Erythroblast (primary cell): ENCODE measurements at regions not wholly inside any gene's neighbourhood (a gene's known extent, or its start where the extent isn't known, plus 50 kb on each side); places are given as distances from the start of the nearest gene placed in this dataset.
"Not testable (repeated sequence)": the region's sequence is repeated elsewhere in the genome, so short reads cannot be mapped to it uniquely, and the experiment has no call there.

Experiments used
- DNase-seq, 2 experiments: peaks; one replicate each; lab custom pipeline; 2025; lab: John Stamatoyannopoulos, UW
- GATA1 ChIP-seq: IDR thresholded peaks from 2 replicates; pipeline ENCODE4 v1.6.1; 2011; ENCODE audit warnings: low read depth, mild to moderate bottlenecking, control low read depth, low read length, moderate library complexity
- POLR2A ChIP-seq: IDR thresholded peaks from 2 replicates; pipeline ENCODE4 v1.6.1; 2011; ENCODE audit warnings: mild to moderate bottlenecking, low read length

DNA sequence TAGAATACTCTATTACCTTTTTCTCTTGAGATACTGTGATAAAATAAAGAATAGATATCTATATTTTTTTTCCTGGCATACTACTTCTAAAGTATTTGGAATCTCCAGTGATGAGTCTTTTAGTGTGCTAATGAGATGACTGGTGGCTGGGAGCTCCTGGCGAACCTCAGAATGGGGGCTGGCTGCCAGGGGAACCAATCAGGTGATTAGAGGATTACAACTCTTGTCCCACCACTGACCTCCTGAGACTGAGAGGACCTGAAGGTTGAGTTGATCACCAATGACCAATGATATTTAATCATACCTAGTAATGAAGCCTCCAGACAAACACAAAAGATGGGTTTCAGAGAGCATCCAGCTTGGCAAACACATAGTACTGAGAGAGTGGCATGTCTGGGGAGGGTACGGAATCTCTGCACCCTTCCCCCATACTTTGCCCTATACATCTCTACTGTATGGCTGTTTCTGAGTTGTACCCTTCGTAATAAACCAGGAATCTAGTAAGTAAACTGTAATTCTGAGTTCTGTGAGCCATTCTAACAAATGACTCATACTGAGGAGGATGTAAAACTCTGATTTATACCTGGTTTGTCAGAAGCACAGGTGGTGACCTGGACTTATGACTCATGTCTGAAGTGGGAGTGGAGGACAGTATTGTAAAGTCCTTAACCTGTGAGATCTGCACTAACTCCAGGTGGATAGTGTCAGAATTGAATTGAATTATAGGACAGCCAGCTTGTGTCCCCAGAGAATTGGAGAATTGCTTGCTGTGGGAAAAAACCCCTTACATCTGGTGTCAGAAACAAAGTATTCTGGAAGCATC is 325.3 kb upstream of the LRRC4C start:
- TF ChIP-seq POLR2A: no peak
- no peak for TF ChIP-seq GATA1
- no peak for DNase-seq

DNA sequence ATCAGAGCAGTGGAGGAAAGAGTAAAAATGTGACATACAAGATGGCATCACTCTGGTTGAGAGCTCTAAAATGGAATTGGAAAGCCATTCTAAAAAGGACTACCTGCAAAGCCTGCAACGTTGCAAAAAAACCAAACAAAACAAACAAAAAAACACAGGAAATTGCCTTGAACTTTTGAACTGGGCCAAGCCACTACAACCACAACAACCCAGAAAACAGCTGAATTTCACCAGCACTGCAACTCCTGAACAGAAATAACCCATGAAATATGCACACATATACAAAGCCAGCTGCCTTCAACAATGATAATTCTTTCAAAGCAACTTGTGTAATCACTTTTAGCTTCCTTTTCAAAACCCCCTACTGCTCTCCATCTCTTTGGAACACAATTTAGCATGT is 326.6 kb upstream of the LRRC4C start:
- TF ChIP-seq POLR2A: no peak
- TF ChIP-seq GATA1: no peak
- no peak for DNase-seq

DNA sequence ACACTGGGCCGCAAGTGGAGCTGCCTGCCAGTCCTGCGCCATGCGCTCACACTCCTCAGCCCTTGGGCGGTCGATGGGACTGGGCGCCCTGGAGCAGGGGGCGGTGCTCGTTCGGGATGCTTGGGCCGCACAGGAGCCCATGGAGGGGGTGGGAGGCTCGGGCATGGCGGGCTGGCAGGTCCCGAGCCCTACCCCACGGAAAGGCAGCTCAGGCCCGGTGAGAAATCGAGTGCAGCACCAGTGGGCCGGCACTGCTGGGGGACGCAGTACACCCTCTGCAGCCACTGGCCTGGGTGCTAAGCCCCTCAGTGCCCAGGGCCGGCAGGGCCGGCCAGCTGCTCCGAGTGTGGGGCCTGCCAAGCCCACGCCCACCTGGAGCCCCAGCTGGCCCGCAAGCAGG is 328.7 kb upstream of the LRRC4C start:
- no peak for DNase-seq
- no peak for TF ChIP-seq POLR2A
- no peak for TF ChIP-seq GATA1

DNA sequence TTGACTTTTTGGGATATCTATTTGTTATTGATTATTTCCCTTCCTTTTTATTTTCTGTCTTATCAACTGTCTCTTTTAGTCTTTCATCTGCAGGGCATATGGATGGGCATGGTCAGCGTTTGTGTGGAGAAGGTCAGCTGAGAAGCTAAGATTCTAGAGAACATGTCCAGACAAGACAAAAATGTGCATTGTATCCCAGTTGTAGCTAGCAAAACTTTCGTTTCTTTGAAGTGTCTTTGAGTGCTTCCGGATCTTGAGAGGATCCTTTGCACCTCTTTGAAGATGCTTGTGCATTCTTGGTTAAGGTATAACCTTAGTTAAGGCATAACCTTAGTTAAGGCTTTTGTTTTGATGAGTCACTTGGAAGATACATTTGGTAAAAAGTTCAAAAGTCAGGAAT is 329.9 kb upstream of the LRRC4C start:
- TF ChIP-seq POLR2A (no peak), GATA1 (no peak)
- DNase-seq: no peak

DNA sequence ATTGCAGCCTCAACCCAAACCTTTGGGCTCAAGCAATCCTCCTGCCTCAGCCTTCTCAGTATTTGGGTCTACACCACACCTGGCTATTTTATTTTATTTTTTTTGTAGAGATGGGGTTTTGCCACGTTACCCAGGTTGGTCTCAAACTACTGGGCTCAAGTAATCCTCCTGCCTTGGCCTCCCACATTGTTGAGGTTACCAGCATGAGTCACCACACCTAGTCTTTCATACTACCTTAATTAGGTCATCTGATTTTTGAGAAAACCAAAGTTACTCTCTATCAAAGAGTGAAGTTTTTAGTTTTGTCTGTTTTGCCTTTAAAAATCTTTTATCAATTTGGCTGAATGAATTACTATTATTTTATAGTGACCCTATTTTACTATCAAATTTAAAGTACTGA is 335.6 kb upstream of the LRRC4C start:
- no peak for TF ChIP-seq GATA1
- TF ChIP-seq POLR2A: no peak
- no peak for DNase-seq

DNA sequence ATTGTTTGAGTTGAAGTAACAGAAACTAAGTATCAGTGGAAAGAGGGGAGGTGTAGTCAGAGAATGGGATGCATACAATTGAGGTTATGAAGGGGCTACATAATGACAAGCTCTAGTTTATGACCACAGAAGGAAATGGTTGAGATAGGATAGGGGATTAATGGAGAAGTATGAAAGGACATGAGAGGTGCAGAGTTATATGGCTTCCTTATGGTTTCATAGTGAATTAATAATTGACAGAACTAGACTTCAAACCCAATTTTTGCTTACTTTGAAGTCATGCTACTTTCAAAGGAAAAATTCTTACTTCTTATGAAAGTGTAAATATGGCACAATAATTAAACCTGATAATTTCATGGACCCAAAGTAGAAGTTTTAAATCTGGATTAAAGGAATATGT is 340.3 kb upstream of the LRRC4C start:
- TF ChIP-seq GATA1 (no peak), POLR2A (no peak)
- no peak for DNase-seq

DNA sequence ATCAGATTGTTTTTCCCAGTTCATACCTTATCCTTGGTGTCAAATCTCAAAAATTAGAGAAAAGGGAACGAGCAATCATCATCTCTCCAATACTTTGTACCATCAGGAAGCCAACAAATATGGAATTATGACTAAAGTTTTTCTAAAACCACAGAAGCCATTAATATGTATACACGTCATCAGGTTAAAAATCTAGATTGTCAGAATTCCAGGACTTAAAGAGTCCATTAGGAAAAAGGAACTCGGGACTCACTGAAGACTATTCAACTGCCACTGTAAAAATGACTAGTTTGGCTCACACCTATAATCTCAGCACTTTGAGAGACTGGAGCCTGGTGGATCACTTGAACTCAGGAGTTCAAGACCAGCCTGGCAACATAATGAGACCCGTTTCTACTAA is 344.4 kb upstream of the LRRC4C start:
- no peak for DNase-seq
- TF ChIP-seq POLR2A (no peak), GATA1 (no peak)

DNA sequence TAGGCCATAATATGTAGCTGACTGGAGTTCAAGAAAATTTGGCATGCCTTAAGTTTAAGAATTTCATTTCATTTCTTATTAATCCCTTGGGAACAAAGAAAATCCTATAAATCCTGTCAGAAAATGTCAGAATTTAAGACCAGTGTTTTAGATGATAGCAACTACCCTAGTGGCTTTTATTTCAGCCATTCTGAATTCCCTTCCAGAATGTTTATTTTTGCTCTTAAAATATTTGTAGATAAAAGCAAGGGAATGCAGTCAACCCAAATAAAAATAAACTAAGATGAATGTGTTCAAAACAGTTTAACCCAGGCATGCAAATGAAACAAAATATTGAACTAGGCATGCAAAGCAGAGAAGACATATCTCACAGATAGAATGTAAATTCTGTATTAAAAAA is 356.9 kb upstream of the LRRC4C start:
- TF ChIP-seq POLR2A (no peak), GATA1 (no peak)
- DNase-seq: no peak

DNA sequence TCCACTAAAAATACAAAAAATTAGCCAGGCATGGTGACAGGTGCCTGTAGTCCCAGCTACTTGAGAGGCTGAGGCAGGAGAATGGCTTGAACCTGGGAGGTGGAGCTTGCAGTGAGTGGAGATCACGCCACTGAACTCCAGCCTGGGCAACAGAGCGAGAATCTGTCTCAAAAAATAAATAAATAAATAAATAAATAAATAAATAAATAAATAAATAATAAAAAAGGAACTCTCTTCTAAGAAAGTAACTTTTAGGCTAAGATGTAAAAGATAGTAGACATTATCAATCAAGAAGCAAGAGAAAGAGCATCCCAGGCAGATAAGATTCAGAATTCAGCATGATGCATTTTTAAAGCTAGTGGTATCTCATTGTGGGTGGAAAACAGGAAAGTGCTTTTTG is 364.8 kb upstream of the LRRC4C start:
- not testable (repeated sequence) for DNase-seq

DNA sequence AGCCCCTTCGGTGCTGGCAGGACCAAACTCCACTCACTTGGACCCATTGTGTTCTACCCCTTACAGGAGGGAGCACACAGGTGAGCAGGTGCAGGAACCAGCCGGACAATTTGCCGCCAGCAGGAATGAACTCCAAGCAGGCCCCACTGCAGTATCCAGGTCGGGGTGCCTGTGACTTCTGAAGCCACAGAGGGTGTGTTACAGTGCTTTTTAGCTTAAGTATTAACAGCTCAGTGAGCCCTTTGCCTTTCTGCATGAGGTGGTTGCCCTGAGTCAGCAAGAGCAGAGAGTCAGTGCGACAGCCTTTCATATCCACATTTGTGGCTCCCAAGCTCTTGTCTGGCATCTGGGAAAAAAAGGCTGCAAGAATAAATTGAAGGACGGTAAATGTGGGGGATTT is 366.6 kb upstream of the LRRC4C start:
- DNase-seq: no peak
- TF ChIP-seq GATA1 (no peak), POLR2A (no peak)

DNA sequence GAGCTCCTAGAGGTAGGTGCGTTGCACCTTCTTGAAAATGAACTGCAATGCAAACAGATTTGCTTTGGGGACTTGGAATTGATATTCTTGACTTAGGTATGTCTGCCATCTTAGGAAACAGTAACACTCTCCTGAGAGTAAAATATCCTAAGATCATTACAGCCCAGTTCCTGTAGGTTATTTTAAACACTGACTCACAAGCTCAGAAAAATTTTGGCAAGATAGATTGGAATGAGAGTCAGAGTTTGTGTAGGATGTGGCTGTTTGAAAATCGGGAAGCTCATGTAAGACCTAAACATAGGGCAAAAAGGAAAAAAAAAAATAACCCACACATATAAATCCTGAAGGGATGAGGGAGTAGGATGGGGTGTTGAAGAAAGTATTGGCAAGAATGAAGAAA is 377.0 kb upstream of the LRRC4C start:
- no peak for DNase-seq
- TF ChIP-seq GATA1 (no peak), POLR2A (no peak)

DNA sequence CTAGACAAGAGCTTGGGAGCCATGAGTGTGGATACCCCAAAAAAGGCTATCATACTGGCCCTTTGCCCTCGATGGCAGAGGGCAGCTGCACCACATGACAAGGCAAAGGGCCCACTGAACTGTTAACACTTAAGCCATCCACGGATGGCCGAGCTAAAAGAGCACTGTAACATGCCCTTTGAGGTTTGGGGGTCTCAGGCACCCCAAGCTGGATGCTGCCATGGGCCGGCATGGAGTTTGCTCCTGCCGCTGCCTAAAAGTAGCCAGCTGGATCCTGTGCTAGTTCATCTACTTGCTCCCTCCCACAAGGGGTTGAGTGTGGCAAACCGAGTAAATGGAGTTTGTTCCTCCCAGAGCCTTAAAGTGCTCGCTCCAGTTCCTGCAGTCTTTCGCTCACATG is 383.2 kb upstream of the LRRC4C start:
- TF ChIP-seq POLR2A: no peak
- TF ChIP-seq GATA1: no peak
- DNase-seq: no peak

DNA sequence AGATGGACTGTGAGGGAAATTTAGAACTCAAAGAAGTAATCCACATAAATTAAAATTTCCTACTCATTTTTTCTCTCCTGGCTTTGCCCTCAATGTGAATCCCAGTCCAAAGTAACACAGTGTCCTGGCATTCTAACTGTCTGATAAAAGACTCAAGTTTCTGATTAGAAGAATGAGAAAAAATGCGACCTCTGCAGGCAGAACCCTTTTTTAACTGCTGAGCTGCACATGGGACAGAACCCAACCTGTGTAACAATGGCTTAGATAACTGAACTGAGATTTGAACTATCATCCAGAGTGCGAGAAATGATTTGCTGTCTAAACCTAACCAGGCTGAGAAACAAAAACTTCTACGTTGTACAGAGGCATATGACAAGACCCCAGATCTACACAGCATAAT is 385.6 kb upstream of the LRRC4C start:
- no peak for TF ChIP-seq GATA1
- TF ChIP-seq POLR2A: no peak
- no peak for DNase-seq

DNA sequence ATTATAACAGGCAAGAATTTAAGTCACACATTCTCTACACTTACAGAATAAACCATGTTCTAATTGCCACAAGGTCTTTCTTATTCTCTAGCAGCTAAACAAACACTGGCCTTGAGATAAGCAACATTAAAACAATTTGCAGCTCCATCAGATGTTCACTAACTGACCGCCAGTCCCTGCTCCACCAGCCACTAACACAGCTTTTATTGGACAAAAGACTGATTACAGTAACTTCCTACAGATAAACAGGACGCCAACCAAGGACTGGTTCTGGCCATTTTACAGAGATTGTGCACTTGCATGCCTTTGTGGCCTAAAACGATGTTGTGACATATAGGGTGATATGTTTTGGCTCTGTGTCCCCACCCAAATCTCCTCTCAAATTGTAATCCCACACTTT is 388.9 kb upstream of the LRRC4C start:
- DNase-seq: no peak
- TF ChIP-seq POLR2A (no peak), GATA1 (no peak)

DNA sequence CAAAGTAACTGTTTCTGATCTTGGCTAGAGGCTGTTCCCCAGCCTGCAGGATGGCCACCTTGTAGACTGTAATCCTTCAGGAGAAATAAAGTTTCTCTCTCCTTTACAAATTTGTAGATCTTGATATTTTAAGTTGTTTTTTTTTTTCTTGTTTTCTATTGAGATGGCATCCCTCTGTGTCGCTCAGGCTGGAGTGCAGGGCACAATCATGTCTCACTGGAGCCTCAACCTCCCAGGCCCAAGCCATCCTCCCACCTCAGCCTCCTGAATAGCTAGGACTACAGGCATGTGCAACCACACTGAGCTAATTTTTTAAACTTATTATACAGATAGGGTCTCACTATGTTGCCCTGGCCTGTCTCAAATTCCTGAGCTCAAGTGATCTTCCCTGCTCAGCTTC is 389.8 kb upstream of the LRRC4C start:
- no peak for DNase-seq
- TF ChIP-seq GATA1 (no peak), POLR2A (no peak)
